ENCODE measurements at regions not wholly inside any gene's neighbourhood (a gene's known extent, or its start where the extent isn't known, plus 50 kb on each side); places are given as distances from the start of the nearest gene placed in this dataset.

DNA sequence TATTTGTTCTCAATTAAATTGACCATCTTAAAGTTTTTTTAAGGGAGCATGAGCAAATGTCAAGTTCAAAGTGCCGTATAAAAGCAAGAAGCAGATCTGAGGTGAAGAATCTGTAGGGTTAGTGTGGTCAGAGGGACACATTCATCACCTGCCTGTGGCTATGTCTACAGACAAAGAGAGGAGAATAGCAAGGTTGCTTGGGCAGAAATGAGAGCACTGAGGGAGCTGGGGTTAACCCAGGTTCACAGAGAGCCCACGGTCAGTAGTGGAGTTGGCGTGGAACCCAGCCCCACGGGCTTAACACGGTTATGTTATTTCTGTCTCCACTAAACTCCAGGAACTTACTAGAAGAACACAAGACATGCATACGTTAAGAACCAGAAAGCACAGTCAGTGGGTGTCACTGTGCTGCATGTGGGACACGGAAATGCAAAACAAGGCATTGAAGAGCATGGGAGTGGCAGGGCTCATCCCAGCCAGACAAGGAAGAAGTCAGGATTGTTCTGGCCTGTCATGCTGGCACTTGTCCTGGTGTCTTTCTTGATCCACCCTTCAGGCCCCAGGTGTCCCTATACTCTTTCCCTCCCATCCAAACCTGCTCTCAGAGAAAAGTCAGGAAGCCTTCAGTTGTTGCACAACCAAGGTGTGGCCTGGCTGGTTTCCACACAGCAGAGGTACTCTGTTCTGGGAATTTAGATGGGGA lies 95.5 kb upstream of the IVNS1ABP start:
- TF ChIP-seq, protein P1, sequence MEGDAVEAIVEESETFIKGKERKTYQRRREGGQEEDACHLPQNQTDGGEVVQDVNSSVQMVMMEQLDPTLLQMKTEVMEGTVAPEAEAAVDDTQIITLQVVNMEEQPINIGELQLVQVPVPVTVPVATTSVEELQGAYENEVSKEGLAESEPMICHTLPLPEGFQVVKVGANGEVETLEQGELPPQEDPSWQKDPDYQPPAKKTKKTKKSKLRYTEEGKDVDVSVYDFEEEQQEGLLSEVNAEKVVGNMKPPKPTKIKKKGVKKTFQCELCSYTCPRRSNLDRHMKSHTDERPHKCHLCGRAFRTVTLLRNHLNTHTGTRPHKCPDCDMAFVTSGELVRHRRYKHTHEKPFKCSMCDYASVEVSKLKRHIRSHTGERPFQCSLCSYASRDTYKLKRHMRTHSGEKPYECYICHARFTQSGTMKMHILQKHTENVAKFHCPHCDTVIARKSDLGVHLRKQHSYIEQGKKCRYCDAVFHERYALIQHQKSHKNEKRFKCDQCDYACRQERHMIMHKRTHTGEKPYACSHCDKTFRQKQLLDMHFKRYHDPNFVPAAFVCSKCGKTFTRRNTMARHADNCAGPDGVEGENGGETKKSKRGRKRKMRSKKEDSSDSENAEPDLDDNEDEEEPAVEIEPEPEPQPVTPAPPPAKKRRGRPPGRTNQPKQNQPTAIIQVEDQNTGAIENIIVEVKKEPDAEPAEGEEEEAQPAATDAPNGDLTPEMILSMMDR (conservative IDR thresholded peaks at IDR 0.05), result no peak
- H3K27ac Mint-ChIP-seq (ENCODE audit: unreplicated experiment), result no peak overlapping the region
- DNase-seq (ENCODE audit: low read depth, low spot score), result no peak
- H3K36me3 Mint-ChIP-seq (ENCODE audit: low read depth), result no peaks in the 10 kb centered on the region
- H3K4me1 Mint-ChIP-seq, result peaks cover 7% of the 10 kb centered on the region
- H3K4me3 Mint-ChIP-seq, result no peak overlapping the region
- H3K9me3 Mint-ChIP-seq, result no peaks in the 10 kb centered on the region
- no peaks in the 10 kb centered on the region for H3K27me3 Mint-ChIP-seq (ENCODE audit: low read depth)

DNA sequence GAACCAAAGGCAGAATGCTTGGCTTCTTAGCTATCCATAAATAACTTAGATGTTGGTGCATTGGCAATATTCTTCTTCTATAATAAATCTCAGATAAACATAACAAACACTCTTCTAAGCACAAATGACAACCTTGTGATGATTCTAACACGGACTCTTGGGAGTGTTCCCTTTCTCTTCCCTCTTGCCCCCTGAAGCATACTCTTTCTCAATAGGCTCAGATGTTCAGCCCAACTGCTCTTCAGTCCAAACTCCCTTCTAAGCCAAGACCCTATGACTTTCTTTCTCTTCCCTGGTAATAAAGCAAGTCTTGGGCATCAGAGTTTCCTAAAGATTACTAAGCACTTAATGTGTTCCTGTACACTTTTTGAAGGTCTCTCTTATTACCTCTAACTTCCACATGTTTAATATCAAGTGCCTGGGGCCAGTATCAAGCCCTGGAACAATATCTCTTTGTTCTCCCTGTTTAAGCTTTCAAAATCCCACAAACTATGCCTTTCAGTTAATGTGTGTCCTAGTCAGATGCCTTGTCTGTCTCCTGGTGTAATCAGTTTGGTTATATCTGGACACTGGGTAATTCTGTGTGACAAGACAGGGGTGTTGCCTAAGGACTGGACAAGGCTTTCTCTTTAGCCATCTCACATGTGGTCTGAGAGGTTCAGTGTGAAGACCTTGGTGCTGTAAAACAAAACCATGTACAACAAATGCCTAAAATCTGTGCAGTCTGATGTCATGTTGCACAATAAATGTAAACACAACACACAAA lies 92.9 kb upstream of the IVNS1ABP start:
- no peak for DNase-seq (ENCODE audit: low read depth, low spot score)
- Mint-ChIP-seq H3K4me1 (peaks cover 22% of the 10 kb centered on the region), H3K4me3 (no peak overlapping the region), H3K36me3 (ENCODE audit: low read depth) (no peaks in the 10 kb centered on the region), H3K27ac (ENCODE audit: unreplicated experiment) (no peak overlapping the region), H3K27me3 (ENCODE audit: low read depth) (no peaks in the 10 kb centered on the region), H3K9me3 (peaks cover 5% of the 10 kb centered on the region)
- TF ChIP-seq, protein P1 (conservative IDR thresholded peaks at IDR 0.05), result no peak

DNA sequence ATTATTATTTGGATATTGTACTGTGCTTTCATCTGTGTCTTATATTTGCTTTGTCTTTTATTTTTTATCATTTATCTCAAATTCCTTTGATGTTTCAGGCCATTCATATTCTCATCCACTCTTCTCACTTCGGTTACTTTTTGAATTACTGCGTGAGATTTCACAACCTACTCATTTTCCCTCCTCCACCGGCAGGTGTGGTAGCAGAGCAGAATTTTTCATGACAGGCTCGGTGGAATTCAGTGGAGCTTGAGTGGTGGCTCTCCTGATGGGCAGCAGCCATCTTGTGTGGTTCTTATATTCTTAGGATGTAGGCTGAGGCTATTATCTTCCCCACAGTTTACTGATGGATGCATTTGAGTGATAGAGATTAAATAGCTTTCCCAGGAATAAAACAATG lies 92.3 kb upstream of the IVNS1ABP start:
- Mint-ChIP-seq H3K36me3 (ENCODE audit: low read depth) (no peaks in the 10 kb centered on the region), H3K4me1 (peaks cover 24% of the 10 kb centered on the region), H3K9me3 (peaks cover 5% of the 10 kb centered on the region), H3K27ac (ENCODE audit: unreplicated experiment) (no peak overlapping the region), H3K4me3 (no peak overlapping the region), H3K27me3 (ENCODE audit: low read depth) (no peaks in the 10 kb centered on the region)
- TF ChIP-seq, protein P1 (conservative IDR thresholded peaks at IDR 0.05), result no peak
- DNase-seq (ENCODE audit: low read depth, low spot score), result no peak

DNA sequence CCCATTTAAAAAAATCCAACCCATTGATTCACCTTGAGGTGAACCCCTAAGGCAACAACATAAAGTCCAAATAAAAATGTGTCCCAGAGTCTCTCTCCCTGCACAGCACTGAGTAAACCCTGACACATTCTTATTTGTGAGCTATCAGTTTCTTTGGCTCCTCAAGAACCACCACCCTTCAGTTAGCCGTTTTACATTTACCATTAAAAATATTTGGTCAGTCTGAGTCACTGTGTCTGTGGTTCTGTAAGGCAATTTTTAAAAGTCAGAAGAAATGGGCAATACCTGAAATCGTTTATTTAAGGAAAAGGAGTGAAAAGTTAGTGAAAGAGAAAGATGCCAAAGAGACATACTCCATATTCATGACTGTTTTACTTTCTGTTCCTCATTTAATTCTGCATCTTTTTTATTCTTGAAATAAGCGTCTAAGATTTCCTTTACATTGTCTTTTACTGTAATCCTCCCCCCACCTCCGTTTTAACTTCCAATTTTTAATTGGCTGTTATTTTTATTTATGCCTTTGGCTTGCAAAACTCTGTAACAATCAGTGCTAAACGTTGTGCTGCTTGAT lies 91.7 kb upstream of the IVNS1ABP start:
- Mint-ChIP-seq H3K4me3 (no peak overlapping the region), H3K9me3 (peaks cover 5% of the 10 kb centered on the region), H3K36me3 (ENCODE audit: low read depth) (no peaks in the 10 kb centered on the region), H3K4me1 (peaks cover 24% of the 10 kb centered on the region), H3K27ac (ENCODE audit: unreplicated experiment) (no peak overlapping the region), H3K27me3 (ENCODE audit: low read depth) (no peaks in the 10 kb centered on the region)
- DNase-seq (ENCODE audit: low read depth, low spot score), result no peak
- TF ChIP-seq, protein P1 (conservative IDR thresholded peaks at IDR 0.05), result no peak

DNA sequence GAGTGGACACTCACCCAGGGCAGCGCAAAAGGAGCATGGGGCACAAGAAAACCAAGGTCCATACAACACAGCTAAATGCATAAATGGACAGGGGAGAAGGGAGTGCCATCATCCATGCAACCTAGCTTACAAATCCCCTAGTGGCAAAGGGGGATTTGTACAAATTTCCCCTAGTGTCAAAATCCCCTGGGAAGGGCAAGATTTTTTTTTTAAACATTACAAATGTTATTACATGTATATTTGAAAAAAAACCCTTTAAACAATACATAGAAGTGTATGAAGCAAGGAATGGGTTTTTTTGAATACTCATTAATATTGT lies 89.6 kb upstream of the IVNS1ABP start:
- Mint-ChIP-seq H3K27me3 (ENCODE audit: low read depth) (no peaks in the 10 kb centered on the region), H3K36me3 (ENCODE audit: low read depth) (no peaks in the 10 kb centered on the region), H3K27ac (ENCODE audit: unreplicated experiment) (no peak overlapping the region), H3K4me1 (peaks cover 34% of the 10 kb centered on the region), H3K4me3 (no peak overlapping the region), H3K9me3 (peaks cover 5% of the 10 kb centered on the region)
- TF ChIP-seq, protein P1 (conservative IDR thresholded peaks at IDR 0.05), result no peak
- DNase-seq (ENCODE audit: low read depth, low spot score), result no peak
